Stimulated activated naive CD8-positive, alpha-beta T cell treated with anti-CD3 and anti-CD28 coated beads, Interleukin-15, Interleukin-2, amounts not matched to agents 100 U/mL and 50 U/mL, for 24 hours (primary cell): ENCODE measurements at regions not wholly inside any gene's neighbourhood (a gene's known extent, or its start where the extent isn't known, plus 50 kb on each side); places are given as distances from the start of the nearest gene placed in this dataset.
"Not testable (repeated sequence)": the region's sequence is repeated elsewhere in the genome, so short reads cannot be mapped to it uniquely, and the experiment has no call there.

ENCODE experiments used
- ATAC-seq: fragments of 150-1000 bp; cut with Tn5 transposase; one replicate; pipeline ENCODE4 v1.10.0; 2021
- DNase-seq: peaks from one replicate; pipeline ENCODE4 v3.0.0; 2021

DNA sequence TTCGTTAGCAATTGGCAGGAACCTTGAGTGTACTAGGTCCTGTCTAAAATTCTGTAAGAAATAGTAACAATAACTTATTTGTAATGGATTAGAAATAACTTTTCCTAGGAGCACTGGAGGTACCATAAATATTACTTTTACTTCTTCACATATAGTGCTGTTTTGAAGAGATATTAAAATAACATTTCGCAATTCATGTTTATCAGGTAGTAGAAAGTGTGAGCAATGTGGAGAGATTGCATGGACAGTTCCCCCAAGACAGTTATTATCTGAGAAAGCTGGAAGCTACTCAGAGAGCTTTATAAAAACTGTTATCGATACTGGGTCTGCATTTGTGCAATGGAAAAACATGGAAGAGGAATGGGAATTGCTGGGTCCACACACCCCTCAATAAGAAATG is 128.5 kb upstream of the KIF26B start:
- no peak for DNase-seq
- ATAC-seq = no peak

DNA sequence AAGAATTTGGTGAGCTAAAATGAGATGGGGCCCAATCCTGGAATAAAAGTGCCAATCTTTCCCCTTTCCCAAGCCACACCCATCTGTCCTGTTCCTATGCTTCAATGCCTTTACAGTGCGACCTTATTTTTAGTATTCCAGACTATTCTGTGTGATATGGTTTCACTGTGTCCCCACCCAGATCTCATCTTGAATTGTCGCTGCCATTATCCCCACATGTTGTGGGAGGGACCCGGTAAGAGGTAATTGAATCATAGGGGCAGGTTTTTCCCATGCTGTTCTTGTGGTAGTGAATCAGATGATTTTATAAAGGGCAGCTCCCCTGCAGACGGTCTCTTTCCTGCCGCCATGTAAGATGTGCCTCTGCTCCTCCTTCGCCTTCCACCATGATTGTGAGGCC is 129.3 kb upstream of the KIF26B start:
- no peak for ATAC-seq
- no peak for DNase-seq

DNA sequence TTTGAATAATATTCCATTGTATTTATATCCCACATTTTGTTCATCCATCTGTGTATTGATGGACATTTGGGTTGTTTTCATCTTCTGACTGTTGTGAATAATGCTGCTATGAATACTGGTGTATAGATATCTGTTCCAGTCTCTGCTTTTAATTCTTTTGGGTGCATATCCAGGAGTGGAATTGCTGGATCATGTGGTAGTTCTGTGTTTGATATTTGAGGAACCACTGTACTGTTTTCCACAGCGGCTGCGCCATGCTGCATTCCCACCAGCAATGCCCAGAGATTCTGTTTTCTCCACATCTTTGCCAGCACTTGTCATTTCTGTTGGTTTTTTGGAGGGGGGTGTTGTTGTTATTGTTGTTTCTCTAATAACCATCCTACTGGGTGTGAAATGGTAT is 131.6 kb upstream of the KIF26B start:
- no peak for ATAC-seq
- no peak for DNase-seq

DNA sequence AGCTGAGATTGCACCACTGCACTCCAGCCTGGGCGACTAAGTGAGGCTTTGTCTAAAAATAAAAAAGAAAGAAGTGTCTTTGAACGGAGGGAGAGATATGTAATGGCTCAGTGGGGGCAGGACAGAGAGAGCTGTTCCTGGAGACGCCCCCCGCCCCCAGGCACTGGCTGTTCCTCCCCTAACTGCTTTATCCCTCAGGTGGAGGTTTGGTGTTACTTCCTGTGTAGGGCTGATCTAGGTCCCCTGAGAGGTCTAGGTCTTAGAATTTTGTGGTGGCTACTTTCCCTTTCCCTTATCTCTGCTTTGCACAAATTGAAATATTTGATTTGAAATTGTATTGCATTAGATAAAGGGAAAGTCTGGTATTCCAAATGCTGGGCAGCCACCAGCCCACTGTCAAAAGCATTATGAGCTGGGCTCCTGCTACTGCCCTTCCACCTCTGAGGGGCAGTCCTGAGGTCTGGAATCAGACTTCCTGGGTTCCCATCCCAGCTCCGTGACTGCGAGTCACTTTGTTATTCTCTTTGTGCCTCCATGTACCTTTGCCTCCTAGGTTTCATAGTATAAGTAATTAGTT is 134.8 kb upstream of the KIF26B start:
- ATAC-seq = no peak
- no peak for DNase-seq

DNA sequence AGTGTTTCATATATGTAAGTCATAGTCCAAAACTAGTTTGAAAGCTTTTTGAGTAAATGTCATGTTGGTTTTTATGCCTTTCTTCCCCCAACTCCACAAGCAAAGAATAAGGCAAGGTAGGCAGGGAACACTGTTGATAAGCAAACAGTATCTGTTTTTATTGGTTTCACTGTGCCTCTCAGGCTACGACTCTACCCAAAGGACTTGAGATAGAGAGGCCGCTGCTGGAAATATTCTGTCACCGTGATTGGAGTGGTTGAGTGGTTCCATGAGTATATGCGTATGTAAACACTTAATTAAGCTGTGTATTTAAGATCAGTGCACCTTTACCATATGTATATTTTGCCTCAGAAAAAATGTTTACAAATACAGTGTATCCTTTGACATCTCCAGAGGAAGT is 138.1 kb upstream of the KIF26B start:
- DNase-seq = no peak
- no peak for ATAC-seq

DNA sequence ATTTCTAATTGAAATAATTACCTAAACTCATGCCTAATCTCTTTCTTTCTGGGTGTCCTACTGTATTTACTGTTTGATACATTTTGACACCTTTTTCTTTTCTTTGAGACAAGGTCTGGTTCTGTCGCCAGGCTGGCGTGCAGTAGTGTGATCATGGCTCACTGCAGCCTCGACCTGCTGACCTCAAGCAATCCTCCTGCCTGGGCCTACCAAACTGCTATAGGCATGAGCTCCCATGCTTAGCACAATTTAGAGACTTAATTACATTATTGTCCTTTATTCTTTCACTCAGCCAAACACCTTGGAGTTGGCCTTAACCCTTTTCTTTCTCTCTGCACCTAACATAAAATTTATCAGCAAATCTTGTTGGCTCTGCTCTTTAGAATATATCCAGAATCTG is 139.8 kb upstream of the KIF26B start:
- DNase-seq (no peak), ATAC-seq (no peak)

DNA sequence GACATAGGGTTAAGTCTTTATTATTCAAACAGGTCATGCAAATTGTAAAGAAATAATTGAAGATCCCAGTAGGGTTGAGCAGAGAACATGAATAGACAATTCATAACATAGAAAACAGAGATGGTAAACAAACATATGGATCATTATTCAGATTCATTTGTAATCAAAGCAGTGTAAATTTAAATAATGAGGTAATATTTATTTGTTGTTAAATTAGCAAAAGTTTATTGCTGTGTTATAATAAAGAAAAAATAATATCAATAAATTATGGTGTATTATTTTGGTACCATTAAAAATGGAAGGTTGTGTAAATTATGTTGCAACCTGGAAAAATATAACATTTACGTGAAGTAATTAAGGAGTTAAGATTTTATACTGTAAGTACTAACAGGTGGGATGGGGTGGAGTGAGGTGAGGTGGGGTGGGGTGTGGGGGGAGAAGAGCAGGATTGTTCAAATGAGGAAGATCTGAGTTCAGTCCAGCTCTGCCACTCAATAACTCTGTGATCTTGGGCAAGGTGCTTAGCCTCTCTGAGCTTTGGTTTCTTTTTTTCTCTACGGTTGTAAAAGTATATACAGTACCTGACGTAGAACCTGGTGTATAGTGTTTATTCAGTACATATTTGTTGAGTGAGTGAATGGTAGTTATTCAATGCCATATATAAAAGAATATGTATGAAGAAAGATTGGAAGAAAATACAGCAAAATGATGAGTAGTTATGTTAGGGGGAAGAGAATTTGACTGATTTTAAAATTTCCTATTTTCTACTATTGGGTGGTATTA is 140.3 kb upstream of the KIF26B start:
- no peak for ATAC-seq

DNA sequence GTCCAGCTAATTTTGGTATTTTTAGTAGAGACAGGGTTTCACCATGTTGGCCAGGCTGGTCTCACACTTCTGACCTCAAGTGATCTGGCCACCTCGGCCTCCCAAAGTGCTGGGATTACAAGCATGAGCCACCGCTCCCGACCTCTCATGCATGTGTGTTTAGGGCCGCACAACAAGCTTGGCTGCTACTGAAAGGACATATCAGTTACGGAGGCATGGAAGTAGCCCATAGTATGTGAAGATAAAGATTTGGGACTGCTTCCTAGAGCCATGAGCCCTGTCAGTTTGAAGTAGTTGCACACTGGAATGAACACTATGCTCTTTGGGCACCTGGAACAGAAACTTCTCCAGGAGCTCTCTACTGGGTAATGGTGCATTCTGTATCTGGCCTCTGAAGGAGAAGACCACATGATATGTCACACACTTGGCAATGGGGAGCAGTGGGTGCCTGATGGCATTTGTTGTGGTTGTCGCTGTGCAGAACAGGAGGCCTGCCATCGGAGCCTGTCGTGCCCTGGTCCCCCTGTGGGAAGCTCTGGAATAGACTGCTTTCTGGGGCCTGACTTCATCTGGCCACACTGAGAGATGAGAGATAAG is 144.7 kb upstream of the KIF26B start:
- DNase-seq = no peak
- no peak for ATAC-seq

More for the DNA sequence above, 140.3 kb upstream of the KIF26B start:
- DNase-seq = no peak

DNA sequence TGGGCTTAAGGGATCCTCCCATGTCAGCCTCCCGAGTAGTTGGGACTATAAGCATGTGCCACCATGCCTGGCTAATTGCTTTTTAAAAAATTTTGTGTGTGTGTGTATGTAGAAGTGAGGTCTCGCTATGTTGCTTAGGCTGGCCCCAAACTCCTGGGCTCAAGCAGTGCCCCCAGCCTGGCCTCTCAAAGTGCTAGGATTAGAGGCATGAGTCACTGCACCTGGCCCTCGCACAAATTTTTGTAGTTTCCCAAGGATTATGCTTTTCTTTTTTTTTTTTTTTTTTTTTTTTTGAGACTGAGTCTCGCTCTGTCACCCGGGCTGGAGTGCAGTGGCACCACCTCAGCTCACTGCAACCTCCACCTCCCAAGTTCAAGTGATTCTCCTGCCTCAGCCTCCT is 144.4 kb upstream of the HNRNPU start:
- no peak for DNase-seq
- ATAC-seq = no peak

DNA sequence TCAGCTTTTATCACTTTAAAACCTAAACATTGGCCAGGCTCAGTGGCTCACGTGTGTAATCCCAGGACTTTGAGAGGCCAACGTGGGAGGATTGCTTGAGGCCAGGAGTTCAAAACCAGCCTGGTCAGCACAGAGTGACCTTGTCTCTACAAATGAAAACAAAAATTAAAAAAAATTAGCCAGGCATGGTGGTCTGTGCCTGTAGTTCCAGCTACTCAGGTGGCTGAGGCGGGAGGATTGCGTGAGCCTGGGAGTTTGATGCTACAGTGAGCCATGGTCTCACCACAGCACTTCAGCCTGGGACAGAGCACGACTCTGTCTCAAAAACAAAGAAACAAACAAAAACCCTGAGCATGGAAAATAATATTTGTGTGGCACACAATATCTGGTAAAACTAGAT is 143.5 kb upstream of the HNRNPU start:
- ATAC-seq = no peak

DNA sequence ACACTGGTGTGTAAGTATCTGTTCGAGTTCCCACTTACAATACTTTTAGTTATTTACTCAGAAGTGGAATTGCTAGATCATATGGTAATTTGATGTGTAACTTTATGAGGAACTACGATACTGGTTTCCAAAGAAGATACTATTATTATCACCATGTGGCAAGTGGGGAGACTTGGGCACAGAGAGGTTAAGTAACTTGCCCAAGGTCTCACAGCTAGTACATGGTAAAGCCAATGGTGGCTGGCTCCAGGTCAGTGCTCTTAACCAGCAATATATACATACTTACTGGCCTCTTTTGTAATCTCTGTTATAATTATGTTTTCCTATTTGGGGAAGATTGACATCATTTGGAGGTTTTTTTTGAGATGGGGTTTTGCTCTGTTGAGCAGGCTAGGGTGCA is 138.9 kb upstream of the HNRNPU start:
- no peak for ATAC-seq
- DNase-seq = no peak

More for the DNA sequence above, 143.5 kb upstream of the HNRNPU start:
- DNase-seq = no peak

DNA sequence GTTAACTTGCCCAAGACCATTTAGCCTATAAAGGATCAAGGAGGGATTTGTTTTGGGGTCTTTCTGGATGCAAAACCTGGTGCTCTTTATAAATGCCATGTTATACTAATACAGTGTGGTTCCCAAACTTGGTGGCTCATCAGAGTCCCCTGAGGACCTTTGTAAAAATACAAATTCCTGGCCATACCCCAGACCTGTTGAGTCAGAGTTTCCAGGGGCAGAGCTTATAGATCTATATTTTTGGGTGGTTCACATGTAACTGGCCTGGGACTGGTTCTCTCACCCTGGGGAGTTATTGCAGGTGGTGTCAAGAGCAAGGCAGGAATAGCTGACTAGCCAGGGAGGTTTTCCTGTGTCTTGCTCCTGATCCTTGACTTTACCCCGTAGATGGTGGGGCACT is 136.9 kb upstream of the HNRNPU start:
- DNase-seq (no peak), ATAC-seq (no peak)

DNA sequence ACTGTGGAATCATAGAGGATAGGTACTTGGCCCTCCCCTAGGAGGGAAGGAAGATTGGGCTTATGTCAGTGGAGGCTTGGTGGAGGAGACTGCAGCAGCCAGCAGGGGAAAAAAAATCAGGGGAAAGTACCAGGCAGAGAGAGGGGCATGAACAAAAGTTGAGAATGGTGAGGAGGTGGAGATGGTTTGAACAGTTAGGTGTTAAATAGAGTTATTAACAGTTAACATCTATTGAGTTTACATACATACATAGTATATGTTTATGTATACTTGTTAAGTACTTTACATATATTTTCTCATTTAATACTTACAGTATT is 136.5 kb upstream of the HNRNPU start:
- ATAC-seq (peak; percentile 32), DNase-seq (no peak)

DNA sequence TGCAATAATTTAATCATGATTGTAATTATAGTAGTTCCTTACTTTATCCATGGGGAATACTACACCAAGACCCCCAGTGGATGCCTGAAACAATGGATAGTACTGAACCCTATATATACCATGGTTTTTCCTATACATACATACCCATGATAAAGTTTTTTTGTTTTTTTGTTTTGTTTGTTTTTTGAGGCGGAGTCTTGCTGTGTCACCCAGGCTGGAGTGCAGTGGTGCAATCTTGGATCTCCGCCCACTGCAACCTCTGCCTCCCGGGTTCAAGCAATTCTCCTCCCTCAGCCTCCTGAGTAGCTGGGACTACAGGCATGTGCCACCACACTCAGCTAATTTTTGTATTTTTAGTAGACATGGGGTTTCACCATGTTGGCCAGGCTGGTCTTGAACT is 135.3 kb upstream of the HNRNPU start:
- ATAC-seq, DNase-seq: not testable (repeated sequence)

DNA sequence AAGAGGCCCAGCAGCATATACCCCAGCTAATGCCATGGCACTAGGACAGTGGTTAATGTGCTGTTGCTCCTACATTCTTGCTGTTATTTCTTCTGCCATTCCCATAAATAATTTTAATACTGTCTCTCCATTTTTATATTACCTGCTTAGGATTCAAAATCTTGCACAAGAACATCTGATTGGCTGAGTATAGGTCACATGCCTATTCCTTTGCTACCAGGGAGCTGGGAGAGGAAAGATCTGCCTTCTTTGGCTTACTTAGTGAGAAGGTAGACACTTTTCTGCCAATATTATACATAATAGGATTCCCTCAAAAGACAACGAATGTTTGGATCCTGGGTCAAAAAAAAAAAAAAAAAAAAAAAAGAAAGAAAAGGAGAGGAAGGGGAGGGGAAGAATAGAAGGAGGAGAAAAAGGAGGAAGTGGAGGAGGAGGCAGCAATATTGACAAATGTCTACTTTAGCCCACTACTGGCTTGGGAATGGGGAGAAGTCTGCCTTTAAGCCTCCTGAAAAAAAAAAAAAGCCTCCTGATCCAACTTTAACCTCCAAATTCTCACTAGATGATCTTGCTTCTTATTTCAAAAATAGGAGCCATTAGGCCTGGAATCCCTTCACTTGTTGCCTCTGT is 134.5 kb upstream of the HNRNPU start:
- no peak for ATAC-seq
- DNase-seq = no peak

DNA sequence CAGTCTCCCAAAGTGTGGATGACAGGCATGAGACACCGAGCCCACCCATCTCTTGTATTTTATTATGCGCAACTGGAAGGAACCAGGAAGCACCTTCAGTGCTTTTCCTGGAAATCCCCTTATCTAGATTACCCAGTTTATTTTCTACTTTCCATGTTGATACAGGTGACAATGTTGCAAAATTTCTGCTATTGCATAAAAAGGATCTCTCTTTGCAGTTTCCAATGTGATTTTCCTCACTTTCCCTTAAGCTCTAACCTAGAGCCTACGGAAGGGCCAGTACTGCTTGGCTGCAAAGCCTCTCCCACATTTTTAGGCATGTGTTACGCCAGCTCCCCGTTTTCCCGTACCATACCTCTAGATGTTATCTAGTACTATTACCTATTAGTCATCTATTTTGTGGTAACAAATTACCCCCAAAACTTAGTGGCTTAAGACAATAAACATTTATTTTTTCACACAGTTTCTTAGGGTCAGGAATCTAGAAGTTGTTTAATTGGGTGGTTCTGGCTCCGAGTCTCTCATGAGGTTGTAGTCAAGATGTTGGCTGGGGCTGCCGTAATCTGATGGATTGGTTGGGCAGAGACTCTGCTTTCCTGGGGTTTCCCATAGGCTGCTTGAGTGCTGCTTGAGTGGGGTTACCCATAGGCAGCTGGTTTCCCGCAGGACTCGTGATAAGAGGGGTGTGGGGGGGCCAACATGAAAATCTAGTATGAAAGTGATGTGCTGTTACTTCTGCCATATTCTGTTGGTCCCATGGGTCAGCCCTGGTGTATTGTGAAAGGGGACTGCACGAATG is 131.5 kb upstream of the HNRNPU start:
- ATAC-seq = no peak
- no peak for DNase-seq

DNA sequence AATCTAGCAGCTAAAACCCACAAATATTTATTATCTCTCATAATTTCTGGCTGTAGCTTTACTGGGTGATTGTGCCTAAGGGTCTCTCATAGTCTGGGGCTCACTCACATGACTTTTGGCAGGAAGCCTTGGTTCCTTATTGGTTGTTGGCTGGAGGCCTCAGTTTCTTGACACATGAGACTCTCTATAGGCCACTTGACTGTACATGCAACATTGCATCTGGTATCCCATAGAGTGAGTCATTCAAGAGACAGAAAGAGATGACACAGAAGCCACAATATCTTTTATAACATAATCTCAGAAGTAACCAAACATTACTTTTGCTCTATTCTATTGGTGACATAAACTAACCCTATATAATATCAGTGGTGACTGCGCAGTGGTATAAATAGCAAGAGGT is 128.5 kb upstream of the HNRNPU start:
- peak; percentile 72 for ATAC-seq
- DNase-seq = no peak

DNA sequence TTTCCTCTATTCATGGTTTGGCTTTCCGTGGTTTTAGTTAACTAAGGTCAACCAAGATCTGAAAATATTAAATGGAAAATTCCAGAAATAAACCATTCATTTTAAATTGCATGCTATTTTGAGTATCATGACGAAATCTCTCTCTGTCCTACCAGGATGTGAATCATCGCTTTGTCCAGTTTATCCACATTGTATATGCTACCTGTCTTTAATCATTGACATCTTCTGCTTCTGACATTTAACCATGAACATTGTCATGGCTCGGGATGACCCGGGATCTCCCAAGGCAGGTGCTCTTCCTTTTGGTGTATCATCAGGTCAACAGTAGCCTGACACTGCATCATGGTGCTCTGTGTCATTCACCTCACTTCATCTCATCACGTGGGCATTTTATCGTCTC is 125.5 kb upstream of the HNRNPU start:
- no peak for ATAC-seq
- no peak for DNase-seq

DNA sequence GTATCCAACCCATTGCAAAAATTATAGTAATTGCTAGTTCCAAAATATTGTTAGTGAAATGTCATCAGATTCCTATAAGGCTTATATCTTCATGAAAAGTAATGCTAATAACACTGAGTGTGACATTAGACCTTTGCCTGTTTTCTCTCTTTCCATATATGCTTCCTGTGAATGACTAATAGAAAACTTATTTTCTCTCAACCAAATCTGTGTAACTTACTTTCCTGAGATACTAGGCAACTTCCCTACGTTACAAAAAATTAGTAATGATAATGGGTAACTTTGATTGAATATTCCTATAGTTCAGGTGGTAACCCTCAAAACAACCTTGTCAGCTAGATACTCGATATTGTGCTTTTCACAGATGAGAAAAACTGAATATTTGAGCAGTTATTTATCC is 124.2 kb upstream of the HNRNPU start:
- ATAC-seq (no peak), DNase-seq (no peak)

DNA sequence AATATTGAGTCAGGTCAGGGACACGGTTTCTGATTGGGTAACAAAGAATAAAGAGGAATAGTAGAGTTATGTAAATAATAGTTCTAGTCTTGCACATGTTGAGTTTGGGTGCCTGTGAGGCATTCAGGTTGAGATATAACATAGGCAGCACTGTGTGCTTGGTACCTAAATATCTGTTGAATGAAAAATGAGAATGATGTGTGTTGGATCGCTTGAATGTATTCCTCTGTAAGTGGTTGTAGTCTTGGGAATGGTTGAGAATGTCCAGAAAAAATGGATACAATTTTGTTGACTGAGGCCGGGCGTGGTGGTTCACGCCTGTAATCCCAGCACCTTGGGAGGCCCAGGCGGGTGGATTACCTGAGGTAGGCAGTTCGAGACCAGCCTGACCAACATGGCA is 116.3 kb upstream of the HNRNPU start:
- ATAC-seq = no peak

DNA sequence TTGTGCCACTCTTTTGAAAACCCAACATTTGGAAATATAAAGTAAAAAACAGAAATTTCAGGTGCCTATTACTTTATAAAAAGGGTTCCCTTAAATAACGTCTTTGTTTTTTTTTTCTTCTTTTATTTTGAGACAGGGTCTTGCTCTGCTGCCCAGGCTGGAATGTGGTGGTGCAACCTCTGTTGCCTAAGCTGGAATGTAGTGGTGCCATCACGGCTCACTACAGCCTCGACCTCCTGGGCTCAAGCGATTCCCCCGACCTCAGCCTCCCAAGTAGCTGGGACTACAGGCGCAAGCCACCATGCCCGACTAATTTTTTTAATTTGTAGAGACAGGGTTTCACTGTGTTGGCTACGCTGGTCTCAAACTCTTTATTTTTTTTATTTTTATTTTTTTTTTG is 110.2 kb upstream of the HNRNPU start:
- ATAC-seq (no peak), DNase-seq (no peak)

More for the DNA sequence above, 116.3 kb upstream of the HNRNPU start:
- no peak for DNase-seq

DNA sequence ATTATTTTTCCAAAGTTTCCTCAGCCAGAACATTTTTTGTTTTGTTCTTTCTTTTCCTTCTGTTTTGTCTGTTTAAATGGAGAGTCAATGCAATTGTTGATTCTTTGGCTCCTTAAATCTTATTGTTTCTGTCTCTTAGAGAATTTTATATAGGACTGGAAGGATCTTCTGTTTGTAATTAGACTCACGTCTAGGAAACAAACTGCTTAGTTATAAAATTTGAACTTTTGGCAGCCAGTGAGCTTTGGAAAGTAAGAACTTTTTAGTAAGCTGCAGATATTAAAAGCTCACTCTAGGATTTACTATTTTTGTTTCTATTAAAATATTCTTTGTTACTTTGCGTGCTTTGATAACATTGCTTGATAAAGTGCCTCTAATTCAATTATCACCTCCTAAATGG is 109.8 kb upstream of the HNRNPU start:
- ATAC-seq = no peak
- DNase-seq = no peak
